SK-N-MC (cell line): ENCODE measurements at regions not wholly inside any gene's neighbourhood (a gene's known extent, or its start where the extent isn't known, plus 50 kb on each side); places are given as distances from the start of the nearest gene placed in this dataset.

Source experiments
- EZH2 ChIP-seq: fragments of 200-600 bp; sonication (generic); IDR thresholded peaks from one replicate; pipeline ENCODE4 v1.6.1; 2017; ENCODE audit warnings: antibody characterized with exemption
- FOXP2 ChIP-seq: optimal IDR thresholded peaks from 2 replicates; pipeline ENCODE3; 2011; ENCODE audit warnings: mild to moderate bottlenecking, moderate library complexity; ENCODE audit not compliant: insufficient read depth; ENCODE audit errors: extremely low read length, control extremely low read depth
- POLR2AphosphoS5 ChIP-seq: IDR thresholded peaks from 2 replicates; pipeline ENCODE4 v1.6.1; 2012; ENCODE audit warnings: mild to moderate bottlenecking, low read depth, low read length, borderline replicate concordance

- TF ChIP-seq POLR2AphosphoS5 (no peak), EZH2 (no peak), FOXP2 (no peak)
These were observed 123.4 kb downstream of the NUFIP1 start for GRCh38 chr13:44865722-44866410.
